Omental fat pad (tissue), 3 donors: ENCODE measurements at regions not wholly inside any gene's neighbourhood (a gene's known extent, or its start where the extent isn't known, plus 50 kb on each side); places are given as distances from the start of the nearest gene placed in this dataset.

Experiments used
- ATAC-seq: fragments of 150-250 bp; one replicate; pipeline ENCODE4 v1.9.1; 2016; ENCODE audit warnings: mild to moderate bottlenecking, moderate library complexity; ENCODE audit not compliant: low FRiP score
- DNase-seq: peaks from one replicate; pipeline ENCODE4 v3.0.0-alpha.2; 2019; ENCODE audit warnings: low spot score
- CTCF ChIP-seq, 3 donors: fragments of 450-650 bp; IDR thresholded peaks; one replicate each; pipeline ENCODE4 v1.5.1; 2016 to 2017; ENCODE audit warnings: antibody characterized with exemption in 3 of 3, mild to moderate bottlenecking in 3 of 3, moderate library complexity in 2 of 3

DNA sequence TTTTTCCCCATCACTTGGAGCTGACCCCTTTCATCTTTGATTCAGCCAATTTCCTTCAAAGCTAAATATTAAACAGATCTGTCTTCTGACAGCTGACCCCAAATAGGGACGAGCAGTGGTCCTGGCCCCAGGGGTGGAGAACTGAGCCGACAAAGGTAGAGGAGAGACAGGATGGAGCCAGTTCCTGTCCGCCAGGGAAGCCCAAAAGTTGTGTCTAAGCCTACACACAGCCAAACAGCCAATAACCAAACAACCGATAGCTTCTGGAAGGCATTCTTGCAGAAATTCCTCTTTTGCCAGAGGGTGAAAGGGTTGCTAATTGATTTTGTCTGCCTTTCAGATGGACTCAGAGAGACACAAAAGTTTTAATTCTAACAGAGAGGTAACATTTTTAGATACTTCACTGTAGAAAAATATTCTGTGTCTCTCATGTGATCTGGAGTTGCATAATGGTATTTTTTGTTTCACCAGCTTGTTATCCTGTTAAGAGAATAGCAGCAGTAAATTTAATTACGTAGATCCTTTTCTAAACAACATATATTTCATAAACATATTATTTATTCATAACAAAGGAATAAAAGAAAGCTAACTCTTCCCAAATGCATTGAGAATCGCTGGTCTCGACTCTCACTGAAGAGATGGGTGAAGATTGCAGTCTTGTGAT lies 161.7 kb upstream of the LYZL1 start:
- DNase-seq: no peak
- no peak for TF ChIP-seq CTCF (IDR thresholded peaks at IDR 0.05)
- ATAC-seq: no peak

- ATAC-seq (no peak), DNase-seq (no peak)
- TF ChIP-seq CTCF (IDR thresholded peaks at IDR 0.05): no peak
Observed at GRCh38 chr10:29127731-29128130, 161.1 kb upstream of the LYZL1 start.

- TF ChIP-seq CTCF (IDR thresholded peaks at IDR 0.05): no peak
- ATAC-seq (no peak), DNase-seq (no peak)
Observed at GRCh38 chr10:29130190-29130673, 158.6 kb upstream of the LYZL1 start.

- no peak for TF ChIP-seq CTCF (IDR thresholded peaks at IDR 0.05)
- ATAC-seq (no peak), DNase-seq (no peak)
Observed at GRCh38 chr10:29131952-29132547, 156.8 kb upstream of the LYZL1 start.

DNA sequence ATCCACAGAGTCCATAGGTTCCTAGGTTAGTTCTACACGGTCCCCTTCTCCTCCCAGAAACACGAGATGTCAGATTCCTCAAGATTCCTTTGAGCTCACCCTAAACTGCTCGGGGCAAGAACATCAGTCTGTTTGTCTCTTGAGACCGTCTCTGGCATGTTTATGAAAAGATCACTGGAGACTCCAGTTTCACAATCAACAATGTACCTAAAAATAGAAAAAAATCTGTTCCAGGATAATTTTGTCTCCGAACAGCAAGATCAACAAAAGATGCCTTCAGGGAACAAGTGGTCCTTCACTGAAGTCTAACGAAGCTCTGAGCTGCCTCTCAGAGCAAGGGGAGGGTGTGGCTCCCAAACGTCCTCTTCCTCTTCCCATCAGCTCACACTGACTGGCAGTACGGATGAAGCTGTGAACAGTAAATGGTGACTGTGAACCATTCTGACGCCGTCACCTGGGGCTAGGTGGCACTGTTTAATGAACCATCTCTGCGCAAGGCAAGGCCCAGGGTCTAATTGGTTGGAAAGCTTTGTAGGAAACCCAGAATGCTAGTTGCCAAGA lies 156.2 kb upstream of the LYZL1 start:
- DNase-seq (no peak), ATAC-seq (no peak)
- no peak for TF ChIP-seq CTCF (IDR thresholded peaks at IDR 0.05)

GRCh38 chr10:29135337-29135736 lies 153.5 kb upstream of the LYZL1 start:
- no peak for TF ChIP-seq CTCF (IDR thresholded peaks at IDR 0.05)
- DNase-seq (no peak), ATAC-seq (no peak)

DNA sequence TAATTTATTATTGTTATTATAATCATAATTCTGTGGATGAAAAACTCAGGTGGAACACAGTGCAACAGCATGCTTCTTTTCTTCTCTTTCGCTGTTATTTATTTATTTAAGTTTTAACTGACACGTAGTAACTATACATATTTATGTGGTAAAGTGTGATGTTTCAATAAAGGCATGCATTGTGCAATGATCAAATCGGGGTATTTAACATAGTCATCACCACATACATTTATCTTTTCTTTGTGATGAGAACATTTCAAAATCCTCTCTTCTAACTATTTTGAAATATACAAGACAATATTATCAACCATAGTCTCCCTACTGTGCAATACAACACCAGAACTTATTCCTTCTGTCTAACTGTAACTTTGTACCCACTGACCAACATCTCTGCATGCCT lies 152.5 kb upstream of the LYZL1 start:
- TF ChIP-seq CTCF (IDR thresholded peaks at IDR 0.05): no peak
- no peak for ATAC-seq
- no peak for DNase-seq
